Left forelimb (tissue), 1 donor: ENCODE measurements at regions not wholly inside any gene's neighbourhood (a gene's known extent, or its start where the extent isn't known, plus 50 kb on each side); places are given as distances from the start of the nearest gene placed in this dataset.
"Not testable (repeated sequence)": the region's sequence is repeated elsewhere in the genome, so short reads cannot be mapped to it uniquely, and the experiment has no call there.

Experiments
- DNase-seq: peaks from one replicate; pipeline ENCODE4 v3.0.0-alpha.2; 2018; ENCODE audit warnings: low spot score

GRCh38 chr5:104347119-104347708, 784.6 kb upstream of the NUDT12 start:
- no peak for DNase-seq

DNA sequence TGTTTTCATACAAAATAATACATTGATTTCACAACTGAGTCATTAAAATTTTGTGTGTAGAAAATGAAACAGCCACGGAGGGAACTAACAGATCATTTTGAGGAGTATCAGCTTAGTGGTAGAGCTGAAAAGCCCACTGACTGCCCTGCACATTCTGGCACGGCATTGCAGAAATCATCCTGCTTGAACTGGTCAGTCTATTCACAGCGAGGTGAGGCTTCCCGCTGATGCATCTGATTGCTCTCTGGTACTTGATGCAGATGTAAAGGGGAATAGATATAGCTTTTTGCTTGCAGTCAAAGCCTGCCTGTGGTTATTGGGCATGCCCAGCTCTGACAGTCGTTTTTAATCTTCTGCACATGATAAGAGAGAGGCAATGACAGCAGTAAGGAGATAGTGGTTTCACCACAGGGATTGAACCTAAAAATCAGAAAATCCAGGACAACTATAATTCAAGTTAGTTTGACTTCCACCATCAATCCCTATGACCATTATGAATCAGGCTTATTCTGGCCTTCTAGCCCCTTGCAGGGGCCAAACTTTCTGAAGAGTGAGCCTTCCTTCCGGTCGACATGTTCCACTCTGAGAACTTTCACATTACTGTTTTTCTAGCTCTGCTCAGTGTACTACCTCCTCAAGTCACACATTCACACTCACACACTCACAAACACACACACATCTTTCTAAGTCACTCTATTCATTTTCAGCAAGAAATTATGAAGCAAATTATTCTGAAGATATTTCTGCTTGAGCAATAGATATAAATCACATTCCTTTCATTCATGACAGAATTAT, 782.8 kb upstream of the NUDT12 start:
- no peak for DNase-seq

DNA sequence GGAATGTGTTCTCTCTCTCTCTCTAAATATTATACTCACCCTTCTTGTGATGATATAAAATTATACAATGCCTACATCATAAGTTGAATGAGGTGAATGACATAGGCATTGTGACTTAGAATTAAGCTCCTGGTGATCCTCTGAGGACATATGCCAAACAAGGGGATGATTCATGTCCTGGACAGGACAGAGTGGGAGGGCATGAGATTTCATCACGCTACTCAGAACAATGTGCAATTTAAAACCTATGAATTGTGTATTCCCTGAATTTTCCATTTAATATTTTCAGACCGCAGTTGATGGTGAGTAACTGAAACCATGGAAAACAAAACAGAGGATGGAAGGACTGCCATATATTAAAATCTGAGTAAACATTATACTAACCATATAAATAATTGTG, 782.2 kb upstream of the NUDT12 start:
- DNase-seq = no peak

DNA sequence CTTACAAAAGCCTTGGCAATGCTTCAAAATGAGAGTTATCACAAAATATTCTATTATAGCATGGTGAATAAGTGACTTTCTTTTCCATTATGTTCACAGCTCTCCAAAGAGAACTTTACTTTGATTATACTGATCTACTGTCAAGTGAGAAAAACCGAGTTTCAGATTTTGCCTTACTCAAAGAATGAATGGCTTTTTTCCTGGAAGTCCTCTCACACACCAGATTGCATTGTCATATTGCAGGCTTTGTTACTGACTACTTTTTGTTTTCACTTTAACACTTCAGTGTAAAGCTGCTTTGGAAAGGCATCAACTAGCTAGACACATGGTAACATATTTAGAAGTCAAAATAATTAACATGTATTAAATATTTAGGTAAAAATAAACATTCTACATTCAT, 765.2 kb upstream of the NUDT12 start:
- DNase-seq = no peak

- DNase-seq = no peak
These were observed 764.4 kb upstream of the NUDT12 start for GRCh38 chr5:104326966-104327365.

DNA sequence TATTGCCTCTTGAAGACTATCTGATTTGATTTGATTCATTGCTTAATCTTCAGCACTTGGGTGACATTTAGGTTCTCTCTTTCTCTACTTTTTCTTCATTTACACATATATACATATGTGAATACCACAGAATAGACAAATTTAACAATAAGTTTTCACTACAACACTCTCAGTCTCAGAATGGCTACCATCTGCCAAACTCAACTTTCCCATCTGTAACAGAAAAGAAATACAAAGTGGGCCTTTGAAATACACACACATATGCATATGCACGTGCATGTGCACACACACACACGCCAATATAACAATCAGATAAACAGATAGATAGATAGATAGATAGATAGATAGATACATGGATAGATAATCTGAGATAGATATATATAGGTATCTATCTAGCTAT, 762.8 kb upstream of the NUDT12 start:
- DNase-seq = no peak

GRCh38 chr5:104316676-104317075, 754.1 kb upstream of the NUDT12 start:
- not testable (repeated sequence) for DNase-seq

DNA sequence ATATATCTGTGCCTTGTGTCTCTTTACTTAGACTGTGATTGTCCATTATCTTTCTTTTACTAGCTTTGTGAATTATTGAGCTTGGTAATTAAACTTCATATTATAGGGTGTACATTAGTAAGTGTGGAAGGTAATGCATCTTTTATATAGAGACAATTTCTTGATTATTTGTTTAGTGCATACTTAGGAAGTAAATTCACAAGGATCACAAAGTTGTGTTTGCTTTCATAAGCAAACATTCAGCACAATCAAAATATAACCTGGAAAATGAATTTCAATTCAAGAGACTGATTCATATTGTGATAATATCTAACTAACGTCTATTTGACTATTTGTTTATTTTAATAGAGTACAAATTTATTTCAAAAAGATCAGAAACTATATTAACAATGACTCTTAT, 749.9 kb upstream of the NUDT12 start:
- DNase-seq = no peak

GRCh38 chr5:104305602-104306001, 743.0 kb upstream of the NUDT12 start:
- no peak for DNase-seq

DNA sequence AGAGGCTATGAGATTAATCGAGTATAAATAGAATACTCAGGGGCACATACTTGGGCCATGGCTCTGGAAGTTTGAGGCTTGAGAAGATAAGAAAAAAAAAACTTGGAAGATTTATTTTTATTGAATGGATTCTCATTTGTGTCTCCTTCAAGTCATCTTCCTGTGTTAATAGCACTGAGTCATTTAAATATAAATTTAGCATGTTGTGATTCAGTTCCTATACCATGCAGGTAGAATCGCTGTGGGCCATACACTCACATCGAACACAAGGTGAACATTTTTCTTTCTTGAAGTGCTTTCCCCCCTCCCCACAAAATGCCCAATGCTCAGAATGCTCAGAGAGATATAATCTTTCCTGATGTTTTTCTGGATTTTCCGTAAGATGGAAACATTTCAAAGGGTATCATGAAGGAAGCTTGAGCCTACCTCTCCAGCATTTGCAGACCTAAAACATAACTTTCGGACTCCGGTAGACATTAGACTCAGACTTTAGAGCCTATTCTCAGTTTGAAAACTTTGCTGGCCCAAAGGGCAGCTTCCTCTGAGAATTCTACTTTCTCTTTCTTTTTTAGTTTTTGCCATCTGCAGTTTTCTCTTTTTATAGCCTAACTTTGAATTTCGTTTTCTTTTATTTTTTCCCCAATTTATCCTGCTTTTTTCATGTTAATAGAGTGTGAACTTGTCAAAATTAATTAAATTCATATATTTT, 737.6 kb upstream of the NUDT12 start:
- no peak for DNase-seq

GRCh38 chr5:104298518-104298917, 735.9 kb upstream of the NUDT12 start:
- no peak for DNase-seq

DNA sequence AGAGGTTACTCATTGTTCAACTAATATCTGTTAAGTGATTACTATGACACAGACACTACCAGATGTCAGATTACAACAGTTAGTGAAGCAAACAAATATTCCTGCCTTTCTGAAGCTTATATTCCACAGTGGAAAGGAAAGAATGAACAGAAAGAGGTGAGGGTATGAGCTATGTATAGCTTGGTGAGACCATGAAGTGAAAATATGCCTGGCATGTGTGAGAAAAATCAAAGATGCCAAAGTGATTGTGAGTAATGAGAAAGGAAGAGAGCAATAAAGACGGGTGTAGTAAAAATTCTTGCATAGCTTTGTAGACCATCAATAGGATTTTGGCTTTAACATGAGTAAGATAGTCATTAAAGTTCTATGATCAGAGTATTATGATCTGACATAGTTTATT, 734.5 kb upstream of the NUDT12 start:
- DNase-seq = no peak

DNA sequence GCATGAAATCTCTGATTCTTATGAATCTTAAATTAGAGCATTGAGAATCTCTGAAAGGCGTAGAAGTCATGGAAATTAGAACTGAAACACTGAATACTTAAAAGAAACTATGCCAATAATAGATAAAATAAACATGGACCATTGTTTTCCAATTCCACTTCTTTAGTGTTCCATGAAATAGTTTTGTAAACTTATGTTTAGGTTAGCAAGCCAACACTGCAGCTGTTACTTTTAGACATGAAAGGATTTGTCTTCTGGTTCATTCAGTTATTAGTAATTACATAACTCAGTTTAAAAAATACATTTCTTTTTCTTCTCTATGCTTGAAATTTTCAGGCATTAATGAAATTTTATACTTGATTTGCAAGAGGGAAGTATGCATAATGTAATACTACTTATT, 733.4 kb upstream of the NUDT12 start:
- DNase-seq = no peak

DNA sequence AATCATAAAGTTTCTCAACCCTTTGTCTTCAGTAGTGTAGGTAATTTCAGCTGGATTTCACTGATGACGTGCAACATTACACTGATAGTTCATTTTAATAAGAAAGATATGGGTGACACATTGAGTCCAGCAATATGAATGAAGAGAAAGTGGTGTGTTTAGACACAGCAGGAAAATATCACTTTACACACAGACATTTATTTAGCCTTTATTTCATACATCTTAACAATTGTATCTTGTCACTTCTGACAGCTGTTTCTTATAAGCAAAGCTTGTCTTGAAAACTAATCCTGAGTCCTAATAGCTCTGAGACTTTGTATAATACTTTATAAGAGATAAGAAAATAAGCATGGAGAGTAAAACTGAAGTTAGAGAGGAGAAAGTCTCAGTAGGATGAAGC, 720.5 kb upstream of the NUDT12 start:
- no peak for DNase-seq

DNA sequence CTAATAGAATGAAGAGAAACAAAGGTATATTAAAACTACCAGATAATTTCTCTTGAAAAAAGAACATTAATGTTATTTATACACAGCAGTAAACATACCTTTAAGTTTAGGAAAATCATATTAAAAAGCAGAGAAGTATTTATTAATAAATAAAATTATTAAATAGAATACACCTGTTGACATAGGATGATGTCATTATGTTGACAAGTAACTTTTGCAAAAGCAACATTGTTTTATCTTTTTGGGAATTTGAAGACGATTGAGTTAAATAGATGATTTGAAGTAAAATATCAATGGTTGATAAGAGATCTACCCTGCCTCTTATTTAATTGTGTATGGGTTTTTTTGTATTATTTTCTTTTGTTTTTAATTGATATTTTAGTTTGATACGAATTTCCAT, 711.1 kb upstream of the NUDT12 start:
- DNase-seq = no peak

GRCh38 chr5:104267320-104268015, 704.9 kb upstream of the NUDT12 start:
- no peak for DNase-seq

GRCh38 chr5:104266161-104266560, 703.6 kb upstream of the NUDT12 start:
- DNase-seq = no peak

DNA sequence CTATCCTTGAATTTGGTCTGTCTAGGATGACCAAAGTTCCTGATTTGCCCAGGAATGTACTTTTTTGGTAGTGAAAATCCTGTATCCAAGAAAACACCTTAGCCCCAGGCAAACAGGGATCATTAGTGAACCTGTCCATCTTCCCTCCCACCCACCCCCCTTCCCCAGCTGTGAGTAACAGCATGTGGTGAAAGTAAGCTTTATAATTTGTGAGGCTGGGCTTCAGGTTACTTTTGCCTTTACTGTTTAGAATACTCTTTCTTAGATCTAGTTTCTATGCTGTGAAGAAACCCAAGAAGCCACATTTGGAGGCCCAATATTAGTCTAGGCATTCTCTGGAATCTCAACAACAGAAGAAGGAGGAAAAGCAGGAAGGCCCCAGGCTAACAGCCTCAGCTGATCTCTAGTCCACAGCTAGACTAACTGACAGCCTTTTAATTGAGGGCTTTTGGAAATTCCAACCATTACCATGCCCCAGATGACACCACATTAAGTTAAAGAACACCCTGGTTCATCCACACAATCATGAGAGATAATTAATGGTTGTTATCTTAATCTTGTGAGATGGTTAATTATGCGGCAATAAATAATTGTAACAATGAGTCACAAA, 703.0 kb upstream of the NUDT12 start:
- DNase-seq = no peak

DNA sequence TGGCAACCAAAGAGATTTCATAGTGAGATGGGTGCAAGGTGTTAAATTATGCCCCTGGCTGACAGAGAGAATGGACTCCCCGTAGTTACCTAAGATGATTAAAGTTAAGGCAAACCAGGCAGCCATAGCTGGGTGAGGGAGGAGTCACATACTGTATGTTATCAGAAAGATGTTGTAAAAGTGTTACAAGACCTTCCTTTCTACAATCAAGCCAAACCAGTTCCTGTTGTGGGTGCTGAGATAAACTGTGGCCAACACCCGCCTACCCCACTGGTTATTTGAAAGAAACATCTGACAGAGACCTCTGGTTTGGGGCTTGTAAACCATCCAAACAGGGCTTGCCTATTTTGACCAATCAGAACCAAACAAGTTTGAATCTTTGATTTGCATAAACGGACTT, 684.7 kb upstream of the NUDT12 start:
- no peak for DNase-seq

DNA sequence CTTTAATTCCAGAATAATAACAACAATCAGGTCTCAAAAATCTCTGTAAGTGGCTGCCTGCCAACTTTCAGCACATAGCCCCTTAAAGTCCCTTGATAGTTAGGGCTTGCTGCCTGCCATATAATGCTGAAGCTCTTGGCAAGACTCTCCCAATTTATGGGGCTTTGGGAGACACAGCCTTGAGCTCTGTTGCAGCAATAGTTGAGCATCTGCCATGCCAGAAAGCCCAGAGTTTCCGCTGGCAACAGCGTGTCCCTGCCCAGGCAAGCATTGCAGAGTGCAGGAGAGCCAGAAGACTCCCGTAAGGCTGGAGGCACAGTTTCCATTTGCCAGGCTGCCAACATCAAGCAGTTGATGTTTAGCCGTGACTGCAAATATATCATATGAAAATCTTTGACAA, 678.5 kb upstream of the NUDT12 start:
- no peak for DNase-seq

DNA sequence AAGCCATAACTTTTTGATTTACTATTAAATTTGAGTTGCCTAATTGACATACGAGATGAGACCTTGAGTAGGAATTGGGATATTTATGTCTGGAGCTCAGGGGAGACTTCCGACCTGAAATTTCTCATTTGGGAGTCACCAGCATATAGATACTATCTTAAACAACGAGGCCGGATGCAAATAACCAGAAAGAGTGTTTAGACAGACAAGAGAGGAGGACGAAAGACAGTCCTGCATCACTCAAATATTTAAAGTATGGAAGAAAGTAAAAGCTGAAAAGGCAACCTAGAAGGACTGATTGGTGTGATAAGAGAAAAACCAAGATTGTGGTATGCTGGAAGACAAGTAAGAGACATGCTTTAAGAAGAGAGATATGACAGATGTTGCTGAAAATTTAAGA, 675.0 kb upstream of the NUDT12 start:
- DNase-seq = no peak
